RPMI7951 (cell line): ENCODE measurements at regions not wholly inside any gene's neighbourhood (a gene's known extent, or its start where the extent isn't known, plus 50 kb on each side); places are given as distances from the start of the nearest gene placed in this dataset.

Experiments
- DNase-seq: peaks from one replicate; pipeline ENCODE4 v3.0.0-alpha.2; 2012; ENCODE audit warnings: low read depth

DNA sequence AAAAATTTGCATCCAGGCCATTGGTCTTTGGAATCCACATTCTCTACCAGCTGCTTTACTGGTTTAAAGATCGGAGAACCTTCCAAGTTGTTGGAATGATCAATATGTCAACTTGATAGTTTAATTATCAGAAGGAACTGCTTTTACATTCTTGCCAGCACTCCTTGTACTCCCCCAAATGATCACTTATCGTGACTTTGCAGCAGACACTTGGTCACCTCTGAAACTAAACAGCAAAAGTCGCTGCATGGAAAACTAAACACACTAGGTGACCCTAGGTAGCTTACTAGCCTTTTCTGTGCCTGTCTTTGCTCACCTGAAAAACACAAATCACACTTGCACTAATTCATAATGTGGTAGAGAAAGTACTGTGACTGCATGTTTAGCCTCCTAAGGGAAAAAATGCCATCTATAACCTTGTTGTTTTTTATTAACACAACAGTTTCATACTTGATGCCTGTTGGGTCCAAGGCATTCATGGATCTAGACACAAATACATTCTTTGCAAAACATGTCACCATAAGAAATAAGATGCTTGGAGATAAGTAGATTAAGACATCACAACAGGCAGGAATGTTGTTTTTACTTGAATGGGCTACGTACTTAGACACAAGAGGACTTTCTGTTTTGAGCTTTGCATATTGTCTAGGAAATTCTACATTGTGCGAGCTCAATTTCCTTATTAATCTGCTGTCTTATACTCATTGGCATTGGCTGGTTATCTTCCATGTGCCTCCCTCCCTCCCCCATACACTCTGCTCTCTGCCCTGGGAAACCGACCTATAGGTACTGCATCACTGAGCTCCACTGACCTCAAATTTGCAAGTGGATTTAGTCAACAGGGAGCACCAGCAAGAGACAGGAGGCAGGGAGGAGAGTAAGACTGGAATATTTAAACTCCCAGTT, 219.1 kb upstream of the STK17B start:
- no peak for DNase-seq

DNA sequence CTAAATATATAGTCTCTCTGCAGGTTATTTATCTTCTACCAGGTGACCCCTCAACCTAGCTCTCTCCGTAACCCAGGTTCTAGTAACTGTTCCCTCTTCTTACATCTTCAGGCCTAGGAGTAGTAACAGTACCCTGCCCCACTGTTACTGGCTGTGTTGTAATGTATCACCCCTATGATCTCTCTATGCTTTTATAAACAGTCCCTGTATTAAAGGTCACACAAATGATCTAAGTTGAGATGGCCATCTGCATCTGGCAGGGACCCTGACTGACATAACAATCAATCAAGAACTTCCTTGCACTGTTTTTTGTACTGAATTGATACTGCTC, 219.7 kb upstream of the STK17B start:
- no peak for DNase-seq

DNA sequence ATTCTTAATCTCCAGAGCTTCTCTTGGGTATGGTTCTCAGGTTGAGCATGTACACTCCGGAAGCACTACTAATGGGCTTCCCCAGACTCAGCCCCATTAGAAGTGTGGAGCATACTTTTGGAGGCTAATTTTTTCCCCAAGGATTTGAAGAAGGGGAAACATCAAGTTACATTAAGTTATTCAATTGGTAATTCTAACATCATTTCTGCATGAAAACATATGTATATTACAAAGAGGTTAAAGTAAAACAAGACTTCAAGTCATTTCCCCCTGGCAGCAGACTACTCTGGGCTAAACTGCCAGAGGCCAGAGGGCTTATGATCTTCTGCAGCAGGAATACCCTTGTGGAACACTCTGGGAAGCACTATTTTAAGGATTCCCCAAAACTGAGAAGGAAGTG, 227.7 kb upstream of the STK17B start:
- DNase-seq, result no peak

DNA sequence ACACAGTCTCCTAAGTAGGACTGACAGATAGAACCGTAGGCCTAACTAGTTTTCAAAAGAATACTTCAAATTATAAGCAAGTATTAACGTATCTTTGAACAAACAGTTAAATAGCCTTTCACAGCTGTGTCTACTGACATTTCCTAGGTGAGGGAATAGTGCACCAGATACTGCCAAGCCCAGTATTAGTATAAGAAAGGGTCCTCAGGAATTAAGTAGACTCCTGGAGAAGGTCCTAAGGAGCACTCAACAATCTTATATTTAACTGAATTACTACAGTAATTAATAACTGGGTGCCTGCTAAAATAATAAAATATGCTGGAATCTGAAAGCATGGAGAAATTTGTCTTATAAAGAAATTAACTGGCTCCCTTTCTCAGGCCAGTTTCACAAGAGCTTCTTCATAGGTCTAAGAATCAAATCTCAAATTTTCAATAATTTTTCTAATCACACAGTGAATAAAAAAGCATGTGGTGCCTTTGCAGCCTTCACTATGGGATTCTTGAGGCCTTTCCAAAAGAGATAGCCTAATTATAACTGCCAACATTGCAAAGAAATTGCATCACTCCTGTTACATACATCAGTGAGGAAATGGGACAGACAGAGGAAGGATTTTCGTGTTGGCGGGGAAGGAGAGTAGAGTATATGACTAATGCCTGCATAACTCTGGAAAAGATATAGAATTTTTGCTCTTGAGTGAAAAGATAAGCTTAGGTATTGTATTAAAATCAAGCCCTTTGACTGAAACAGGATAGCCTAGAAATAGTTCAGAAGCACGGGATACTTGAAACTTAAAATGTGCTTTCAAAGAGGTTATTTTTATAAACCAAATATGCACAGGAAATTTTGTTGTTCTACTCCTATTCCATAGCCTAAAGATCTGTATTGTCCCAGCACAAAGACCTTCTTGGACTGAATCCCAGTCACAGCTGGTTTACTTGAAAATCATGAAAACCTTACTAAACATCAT, 228.6 kb upstream of the STK17B start:
- peak; percentile 94 for DNase-seq

DNA sequence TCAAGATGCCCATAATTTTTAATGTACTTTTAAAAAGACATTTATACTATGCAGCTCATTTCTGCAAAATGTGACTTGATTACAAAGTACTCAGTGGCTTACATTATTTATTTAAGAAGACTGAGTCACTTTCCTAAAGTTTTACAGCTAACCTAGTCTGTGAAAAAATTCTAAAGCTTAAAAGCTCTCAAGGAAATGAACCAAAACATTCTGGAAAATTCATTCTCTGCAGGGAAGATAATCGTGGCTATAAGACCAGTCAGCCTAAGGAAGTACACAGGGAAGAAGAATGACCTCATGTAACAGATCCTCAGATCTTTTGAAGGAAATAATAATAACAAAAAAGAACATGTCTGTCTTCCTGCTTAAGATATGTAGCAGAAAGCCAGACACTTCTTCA, 232.1 kb upstream of the STK17B start:
- peak; percentile 44 for DNase-seq

DNA sequence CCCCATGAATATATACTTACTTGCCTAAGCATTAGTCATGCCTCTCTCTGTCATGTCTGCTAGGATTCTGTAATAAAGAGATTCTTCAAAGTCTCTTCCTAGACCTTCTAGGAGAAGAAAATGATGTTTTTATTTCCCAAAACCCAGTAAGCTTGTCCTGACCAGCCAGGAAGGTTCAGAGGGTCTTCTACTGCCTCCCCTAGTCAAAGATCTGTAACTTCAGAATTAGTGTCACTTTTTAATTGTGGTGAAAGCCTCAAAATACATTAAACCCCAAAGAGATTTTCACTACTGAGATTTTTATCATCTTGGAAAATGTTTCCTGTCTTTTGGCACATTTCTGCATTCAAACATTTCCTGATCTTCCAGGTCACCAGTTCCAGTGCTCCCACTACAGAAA, 232.9 kb upstream of the STK17B start:
- peak; percentile 10 for DNase-seq

DNA sequence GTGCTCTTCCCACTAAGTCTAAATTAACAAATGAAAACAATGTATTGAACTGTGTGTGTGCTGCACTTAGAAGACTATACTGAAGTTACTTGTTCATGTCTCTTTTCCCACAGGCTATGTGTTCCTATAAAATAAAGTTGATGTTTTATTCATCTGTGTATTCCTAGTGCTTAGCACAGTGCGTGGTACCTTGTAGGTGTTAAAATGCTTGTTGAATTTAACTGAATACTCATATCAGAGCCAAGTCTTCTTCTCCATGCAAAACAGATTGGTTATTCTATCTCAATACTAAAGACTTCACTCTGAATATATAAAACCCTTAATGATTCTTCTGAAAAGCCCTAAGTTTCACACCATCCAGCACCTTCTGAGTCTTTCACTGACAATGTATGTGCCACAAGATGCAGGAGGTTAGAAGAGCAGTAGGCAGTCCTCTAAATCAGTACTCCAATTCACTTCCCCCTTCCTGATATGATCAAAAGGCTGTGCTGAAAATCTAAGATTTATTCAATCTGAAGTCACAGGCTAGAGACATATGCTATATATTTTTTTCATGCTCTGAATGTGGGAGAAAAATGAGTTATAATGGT, 231.7 kb upstream of the CCDC150 start:
- no peak for DNase-seq

DNA sequence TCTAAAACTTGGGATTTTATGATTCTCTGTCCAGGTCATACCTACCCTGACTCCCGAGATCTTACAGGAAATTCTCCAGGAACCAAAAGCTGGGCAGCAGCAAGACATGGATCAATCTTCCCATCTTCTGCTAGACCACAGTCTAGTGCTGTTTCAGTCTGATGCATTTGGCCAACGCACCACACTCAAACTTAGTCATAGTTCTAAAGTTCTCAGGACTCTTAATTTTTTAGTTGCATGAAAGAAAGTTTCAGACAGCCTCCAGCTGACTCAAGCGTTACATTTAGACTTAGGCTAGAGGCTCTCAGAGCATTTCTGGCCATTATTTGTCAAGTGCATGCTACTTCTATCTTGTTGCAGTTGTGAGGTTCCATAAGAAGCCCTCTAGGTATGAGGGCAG, 230.1 kb upstream of the CCDC150 start:
- peak; percentile 36 for DNase-seq

DNA sequence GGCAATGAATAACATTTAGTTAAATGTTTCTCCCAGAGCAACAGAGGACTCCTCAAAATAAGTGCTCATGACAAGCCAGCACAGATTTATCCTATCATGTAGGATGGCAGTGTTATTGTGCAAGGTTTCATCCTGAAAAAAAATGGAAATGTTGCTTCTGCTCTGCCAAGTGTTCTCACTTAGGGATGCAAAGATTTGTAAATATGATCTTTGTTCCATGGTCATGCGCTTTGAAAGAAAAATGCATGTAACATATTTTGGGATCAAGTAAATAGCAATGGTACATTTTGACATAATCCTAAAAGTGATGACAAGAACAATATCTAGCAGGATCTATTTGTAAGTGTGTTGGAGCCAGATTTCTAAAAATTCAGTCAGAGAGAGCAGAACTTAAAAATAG, 229.5 kb upstream of the CCDC150 start:
- no peak for DNase-seq

DNA sequence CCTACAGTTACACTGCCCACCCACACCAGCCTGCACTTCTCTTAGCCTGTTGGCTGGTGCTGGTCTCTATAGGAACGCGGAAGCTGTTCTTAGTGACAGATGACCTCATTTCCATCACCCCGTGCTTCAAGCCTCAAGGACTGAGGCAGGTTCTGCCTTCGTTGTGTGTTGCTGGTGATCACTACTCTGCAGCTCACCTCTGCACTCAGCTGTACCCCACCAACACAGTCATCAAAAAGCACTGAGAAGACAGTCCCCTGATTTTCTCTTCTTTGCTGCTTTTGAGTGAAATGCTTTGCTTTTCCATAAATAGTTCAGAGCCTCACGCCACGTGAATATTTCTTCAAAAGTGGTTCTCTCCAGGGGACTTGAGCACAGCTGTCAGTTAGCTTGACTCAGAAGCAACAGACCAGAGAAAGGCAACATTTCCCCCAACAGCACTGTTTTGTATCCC, 225.7 kb upstream of the CCDC150 start:
- peak; percentile 44 for DNase-seq

DNA sequence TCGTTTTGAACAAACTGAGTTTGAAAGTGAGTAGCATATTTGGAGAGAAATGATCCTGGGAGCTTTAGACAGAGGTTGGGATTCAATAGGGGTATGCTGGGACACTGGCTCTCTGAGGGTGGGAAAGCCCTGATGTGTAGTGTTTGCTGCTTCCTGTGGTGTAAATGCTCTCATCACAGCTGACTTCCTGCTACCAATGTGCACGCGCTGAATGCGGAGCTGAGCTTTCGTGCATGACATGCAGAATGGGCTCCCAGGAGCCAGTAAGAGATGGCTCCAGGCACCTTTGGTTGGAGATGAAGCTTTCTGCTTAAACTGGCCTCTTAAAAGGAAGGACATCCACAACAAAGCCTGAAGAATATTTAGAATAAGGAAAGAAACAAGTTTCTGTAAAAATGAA, 224.1 kb upstream of the CCDC150 start:
- DNase-seq, result no peak

DNA sequence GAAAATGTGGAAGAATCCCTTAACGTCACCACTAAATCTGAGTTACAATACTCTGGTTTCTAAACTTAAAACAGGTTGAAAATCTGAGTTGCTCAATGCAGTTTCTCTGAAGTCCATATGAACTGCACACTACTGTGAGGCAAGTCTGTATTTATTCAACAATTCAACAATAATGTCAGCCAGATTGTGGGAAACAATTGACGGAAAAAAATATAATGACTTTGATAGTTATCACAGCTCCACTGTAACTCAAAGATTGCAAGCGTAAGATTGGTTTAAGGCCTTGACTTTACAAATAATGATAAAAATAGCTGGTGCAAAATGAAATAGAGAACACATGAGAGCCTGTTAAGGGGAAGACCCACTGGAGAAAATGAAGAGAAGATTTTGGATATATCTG, 219.4 kb upstream of the CCDC150 start:
- no peak for DNase-seq

DNA sequence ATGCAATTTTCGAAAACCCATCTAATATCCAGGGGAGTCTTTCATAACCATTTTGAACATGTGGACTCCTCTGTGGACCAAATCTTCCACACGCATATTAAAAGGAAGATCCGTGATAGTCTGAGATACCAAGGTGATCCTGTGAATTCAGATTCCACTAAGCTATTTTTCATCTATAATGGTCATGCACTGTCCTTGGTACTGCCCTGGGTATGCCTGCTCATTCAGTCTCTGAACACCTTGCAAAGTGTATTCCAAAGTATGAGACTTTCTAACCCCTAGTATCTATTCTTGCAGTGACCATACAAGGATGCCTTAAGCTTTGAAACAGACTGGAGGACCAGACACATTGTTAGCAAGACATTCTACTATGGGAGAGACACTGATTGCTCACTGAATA, 217.6 kb upstream of the CCDC150 start:
- DNase-seq, result no peak

DNA sequence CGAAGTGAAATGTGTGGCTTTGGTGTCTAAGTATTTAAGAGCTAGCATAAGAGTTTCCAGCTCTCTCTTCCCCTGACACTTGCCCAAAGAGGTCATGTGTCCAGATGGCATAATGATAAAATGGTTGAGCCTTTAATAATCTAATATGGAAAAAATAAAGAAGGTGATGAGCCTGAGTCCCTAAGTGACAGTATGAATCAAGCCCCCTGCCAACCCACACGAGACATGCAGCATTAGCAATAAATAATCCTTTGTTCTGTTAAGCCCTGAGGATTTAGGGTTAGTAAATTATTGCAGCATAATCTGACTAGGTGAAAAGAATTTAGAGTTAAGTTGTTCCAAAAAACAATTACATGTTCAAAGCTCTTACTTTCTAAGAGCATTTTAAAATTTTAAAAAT, 217.2 kb upstream of the CCDC150 start:
- no peak for DNase-seq

DNA sequence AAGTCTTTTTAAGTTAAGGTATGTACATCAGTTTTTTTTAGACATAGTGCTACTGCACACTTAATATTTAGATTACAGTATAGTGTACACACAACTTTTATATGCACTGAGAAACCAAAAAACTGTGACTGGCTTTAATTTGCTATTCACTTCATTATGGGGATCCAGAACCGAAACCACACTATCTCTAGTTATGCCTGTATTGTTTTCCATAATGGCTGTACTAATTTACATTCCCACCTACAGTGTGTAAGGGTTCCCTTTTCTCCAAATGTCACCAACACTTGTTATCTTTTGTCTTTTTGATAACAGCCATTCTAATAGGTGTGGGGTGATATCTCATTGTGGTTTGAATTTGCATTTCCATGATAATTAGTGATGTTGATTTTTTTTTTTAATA, 213.4 kb upstream of the CCDC150 start:
- DNase-seq, result no peak

DNA sequence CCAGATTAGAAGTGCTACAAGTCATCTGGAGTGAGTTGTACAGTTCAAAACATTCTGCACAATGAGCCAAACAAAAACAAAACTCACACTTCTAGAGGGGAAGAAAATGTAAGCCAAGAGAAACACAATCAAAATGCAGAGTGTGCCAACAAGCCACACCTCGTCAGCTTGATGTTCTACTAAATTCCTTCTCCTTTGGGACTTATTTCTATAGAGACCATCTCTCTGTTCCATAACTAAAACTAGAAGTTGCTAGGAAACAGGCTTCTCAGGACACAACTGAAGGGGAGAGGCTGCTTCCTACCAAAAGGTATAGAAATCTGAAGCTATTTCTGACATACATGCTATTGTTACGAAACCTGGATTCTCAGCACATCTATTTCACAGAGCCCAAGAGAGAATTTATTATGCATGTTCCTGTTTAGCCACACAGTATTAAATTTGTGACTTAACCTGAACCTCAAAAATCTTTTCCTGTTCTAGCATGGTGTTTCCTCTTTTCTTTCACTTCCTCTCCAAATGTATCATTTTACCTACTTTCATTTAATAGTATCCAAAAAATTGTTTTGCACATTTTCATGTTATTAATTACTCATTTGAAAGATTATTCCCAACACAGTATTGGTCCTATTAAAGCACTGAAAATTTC, 211.4 kb upstream of the CCDC150 start:
- no peak for DNase-seq

DNA sequence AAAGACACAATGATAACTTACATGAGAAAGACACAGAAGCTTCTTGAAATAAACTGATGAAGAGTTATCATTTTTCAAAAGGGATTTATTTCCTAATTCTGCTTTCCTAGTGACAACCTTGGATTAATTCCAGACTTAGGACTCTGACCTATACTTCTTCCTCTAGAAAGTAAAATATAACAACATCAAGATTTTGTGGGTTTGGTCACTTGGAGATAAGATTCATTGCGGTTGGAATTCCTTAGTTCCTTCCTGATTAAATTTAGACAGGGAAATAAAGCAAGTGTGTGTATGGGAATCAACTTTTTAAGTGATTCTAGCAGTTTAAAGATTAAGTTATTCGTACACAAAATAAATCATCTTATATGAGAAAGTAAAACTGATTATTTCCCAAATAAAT, 208.4 kb upstream of the CCDC150 start:
- DNase-seq, result peak; percentile 76

DNA sequence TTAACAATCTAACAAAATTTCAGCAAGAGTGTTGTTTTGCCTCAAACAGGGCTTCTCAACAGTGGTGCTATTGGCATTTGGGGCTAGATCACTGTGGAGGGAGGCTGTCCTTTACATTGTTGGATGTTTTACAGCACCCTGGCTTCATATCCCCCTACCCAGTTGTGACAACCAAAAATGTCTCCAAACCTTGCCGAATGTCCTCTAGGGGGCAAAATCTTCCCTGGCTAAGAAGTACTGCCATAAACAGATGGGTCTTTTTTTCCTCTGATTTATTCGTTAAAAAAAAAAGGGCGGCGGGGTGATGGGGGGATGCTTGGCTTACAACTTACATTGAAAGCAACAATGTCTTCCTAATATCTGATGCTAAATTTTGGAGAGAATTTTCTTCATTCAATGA, 207.6 kb upstream of the CCDC150 start:
- DNase-seq, result peak; percentile 40

DNA sequence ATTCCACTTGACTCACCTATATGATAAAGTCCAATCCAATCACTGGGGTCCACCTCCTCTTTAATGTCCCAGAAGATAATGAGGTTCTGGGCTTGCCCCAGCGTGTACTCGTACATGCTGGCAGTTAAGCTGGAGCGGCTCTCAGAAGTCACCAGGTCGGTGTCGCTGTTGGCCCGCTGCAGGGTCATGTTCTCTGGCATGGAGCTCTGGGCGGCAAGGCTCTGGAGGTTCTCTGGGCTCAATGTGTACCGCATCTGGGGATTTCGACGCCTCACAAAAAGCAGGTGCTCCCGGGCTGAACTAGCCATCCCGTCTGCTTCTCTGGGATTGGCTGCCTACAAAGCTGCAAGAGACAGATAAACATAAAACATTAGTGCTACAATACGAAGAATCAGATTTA, 206.4 kb upstream of the CCDC150 start:
- no peak for DNase-seq

DNA sequence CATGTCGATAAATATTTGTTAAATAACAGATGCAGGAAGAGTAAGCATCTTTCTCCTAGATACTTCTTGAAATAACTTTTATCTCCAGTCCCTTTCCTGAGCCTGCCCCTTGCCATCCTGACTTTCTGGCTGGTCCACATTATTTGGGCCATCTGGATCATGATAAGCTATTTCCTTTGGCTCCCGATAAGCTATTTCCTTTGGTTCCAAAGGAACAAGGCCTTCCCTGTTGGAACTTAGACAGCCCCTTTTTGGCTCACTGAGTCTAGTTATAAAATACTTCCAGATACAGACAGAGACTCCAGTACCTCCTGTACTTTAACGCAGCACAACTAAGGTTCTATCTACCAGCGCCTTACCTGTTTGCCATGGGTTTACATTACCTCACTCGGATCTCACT, 205.3 kb upstream of the CCDC150 start:
- no peak for DNase-seq

DNA sequence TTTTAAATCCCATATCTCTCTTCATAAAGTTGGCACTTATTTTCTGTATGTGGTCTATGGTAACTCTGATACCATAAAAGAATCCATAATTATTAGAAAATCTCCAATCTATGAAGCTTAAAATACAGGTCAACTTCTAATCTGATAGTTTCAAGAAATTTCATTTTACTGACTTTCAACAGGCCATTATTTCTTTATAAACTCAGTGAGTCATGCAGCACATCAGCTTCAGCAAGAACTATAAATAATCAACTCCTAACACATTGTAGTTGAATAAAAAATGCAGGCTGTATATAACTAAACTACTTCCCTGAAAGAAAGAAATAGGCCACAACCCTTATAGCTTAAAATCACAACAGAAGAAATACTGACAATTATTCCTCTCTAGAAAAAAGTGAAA, 204.3 kb upstream of the CCDC150 start:
- DNase-seq, result no peak

DNA sequence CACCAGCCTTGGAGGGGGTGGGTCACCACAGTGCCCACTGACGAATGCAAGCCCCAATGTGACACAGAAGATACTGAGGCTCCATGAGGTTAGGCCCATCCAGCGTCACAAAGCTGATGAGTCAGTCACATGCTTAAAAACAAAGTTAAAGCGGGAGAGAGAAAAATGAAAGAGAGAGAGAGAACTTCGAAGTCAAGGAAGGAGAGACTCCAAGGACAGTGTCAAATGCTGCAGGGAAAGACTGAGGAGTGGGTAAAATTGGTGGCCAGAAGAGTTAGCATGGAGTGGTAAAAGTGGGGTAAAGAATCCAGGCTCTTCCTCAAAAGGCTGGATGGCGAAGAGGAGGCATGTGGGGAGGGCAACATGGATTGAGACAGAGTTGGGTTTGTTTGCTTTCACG, 201.9 kb upstream of the CCDC150 start:
- DNase-seq, result peak; percentile 52
